CD4-positive, alpha-beta T cell (primary cell): ENCODE measurements at regions not wholly inside any gene's neighbourhood (a gene's known extent, or its start where the extent isn't known, plus 50 kb on each side); places are given as distances from the start of the nearest gene placed in this dataset.

ENCODE experiments used
- ATAC-seq: fragments of 200-7000 bp; cut with Tn5 transposase; one replicate; pipeline ENCODE4 v1.10.0; 2022; ENCODE audit warnings: mild to moderate bottlenecking; ENCODE audit not compliant: poor library complexity
- CTCF ChIA-PET: fragments of 350-600 bp; sonication (Branson Sonifier 250); formaldehyde crosslinking; loops from one replicate; lab custom pipeline; 2021; ENCODE audit warnings: antibody characterized with exemption, inconsistent platforms; lab: Charles Lee
- POLR2A ChIA-PET: fragments of 350-600 bp; sonication (Branson Sonifier 250); formaldehyde crosslinking; loops from one replicate; lab custom pipeline; 2021; ENCODE audit warnings: antibody characterized with exemption, inconsistent platforms; lab: Charles Lee
- DNase-seq, 14 experiments: peaks; one replicate each; pipeline ENCODE4 v3.0.0-alpha.2; 2013 to 2020; ENCODE audit warnings: mixed read lengths in 2 of 14
- H3K27ac ChIP-seq, 2 donors: one replicate each; pipeline versions ENCODE4 v1.5.1 to v1.7.0; 2013; ENCODE audit warnings: low read length in 2 of 2, low read depth in 1 of 2, mild to moderate bottlenecking in 1 of 2
- H3K27me3 ChIP-seq, 2 experiments: 1 replicate in 1 of 2; 2 replicates in 1 of 2; pipeline versions ENCODE4 v1.6.1 to v1.7.0; 2013; ENCODE audit warnings: low read length in 2 of 2, control low read depth in 1 of 2, mild to moderate bottlenecking in 1 of 2, moderate library complexity in 1 of 2; ENCODE audit not compliant: insufficient read depth in 2 of 2, control insufficient read depth in 1 of 2
- H3K36me3 ChIP-seq: one replicate; pipeline ENCODE4 v1.6.1; 2013; ENCODE audit warnings: low read length, control low read depth; ENCODE audit not compliant: insufficient read depth
- H3K4me1 ChIP-seq: one replicate; pipeline ENCODE4 v1.6.1; 2013; ENCODE audit warnings: low read length, control low read depth; ENCODE audit not compliant: insufficient read depth
- H3K4me3 ChIP-seq: one replicate; pipeline ENCODE4 v1.5.1; 2013; ENCODE audit warnings: mild to moderate bottlenecking, low read length, moderate library complexity
- H3K9me3 ChIP-seq, 2 experiments: 1 replicate in 1 of 2; 2 replicates in 1 of 2; pipeline versions ENCODE4 v1.6.1 to v1.7.0; 2013; ENCODE audit warnings: low read length in 2 of 2, mild to moderate bottlenecking in 2 of 2, control low read depth in 1 of 2, moderate library complexity in 1 of 2; ENCODE audit not compliant: control insufficient read depth in 1 of 2, insufficient read depth in 1 of 2
- H3K27ac Mint-ChIP-seq: one replicate; pipeline ENCODE4 v1.8.0; 2020; ENCODE audit warnings: mixed read lengths
- H3K27me3 Mint-ChIP-seq: one replicate; pipeline ENCODE4 v1.8.0; 2021; ENCODE audit warnings: mixed read lengths
- H3K36me3 Mint-ChIP-seq: one replicate; pipeline ENCODE4 v1.8.0; 2021; ENCODE audit warnings: low read depth, mixed read lengths
- H3K4me1 Mint-ChIP-seq: one replicate; pipeline ENCODE4 v1.8.0; 2021; ENCODE audit warnings: low read depth, mixed read lengths
- H3K4me3 Mint-ChIP-seq: one replicate; pipeline ENCODE4 v1.8.0; 2020; ENCODE audit warnings: mild to moderate bottlenecking, mixed read lengths
- H3K9me3 Mint-ChIP-seq: one replicate; pipeline ENCODE4 v1.8.0; 2020; ENCODE audit warnings: mixed read lengths
- intact Hi-C, 2 experiments: fragments of 100-400 bp; cut with DNase I in 1 of 2; cut with micrococcal nuclease in 1 of 2; formaldehyde crosslinking; loops; one replicate each; pipeline versions ENCODE4 v1.15.1 to v1.9.0; 2023 to 2025; cut with DNase I, micrococcal nuclease
- TF ChIP-seq, protein P1 (sequence below): fragments of 200-600 bp; IDR thresholded peaks from one replicate; pipeline ENCODE4 v1.8.0; 2022; ENCODE audit warnings: antibody characterized with exemption, mild to moderate bottlenecking

DNA sequence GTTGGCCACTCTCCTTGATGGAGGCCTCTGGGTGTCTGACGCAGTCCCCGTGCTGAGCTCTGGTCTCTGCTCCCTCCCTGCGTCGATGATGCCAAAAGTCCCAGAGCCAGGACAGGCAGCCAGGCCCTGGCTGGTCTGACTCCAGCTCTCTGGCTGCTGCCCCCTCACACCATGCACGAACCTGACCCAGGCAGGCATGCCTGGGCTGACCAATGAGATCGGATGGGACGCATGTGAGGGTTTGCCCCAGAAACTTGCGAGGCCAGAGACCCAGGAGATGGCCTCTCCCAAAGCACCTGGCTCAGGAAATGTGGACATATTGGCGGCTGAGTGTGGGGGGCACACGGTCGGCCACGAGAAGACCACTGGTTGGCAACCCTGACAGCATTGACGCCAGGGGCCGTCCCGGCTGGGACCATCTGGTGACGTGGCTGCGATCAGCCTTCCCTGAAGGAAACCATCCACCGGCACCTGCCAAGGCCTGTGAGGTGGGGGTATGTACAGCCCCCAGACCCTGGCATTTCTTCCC, 51.2 kb upstream of the FRMD1 start:
- CTCF ChIA-PET: no interaction called here
- Mint-ChIP-seq H3K9me3 (no peaks in the 10 kb centered on the region), H3K4me1 (no peaks in the 10 kb centered on the region), H3K4me3 (no peak overlapping the region), H3K36me3 (no peaks in the 10 kb centered on the region), H3K27ac (no peak overlapping the region), H3K27me3 (peaks cover 16% of the 10 kb centered on the region)
- Histone ChIP-seq H3K9me3 (peaks cover 0 to 30% of the 10 kb centered on the region in 2 experiments), H3K4me3 (no peak overlapping the region), H3K36me3 (no peaks in the 10 kb centered on the region), H3K27ac (no peak overlapping the region), H3K4me1 (no peaks in the 10 kb centered on the region), H3K27me3 (peaks cover 12 to 15% of the 10 kb centered on the region in 2 experiments)
- TF ChIP-seq, protein P1, sequence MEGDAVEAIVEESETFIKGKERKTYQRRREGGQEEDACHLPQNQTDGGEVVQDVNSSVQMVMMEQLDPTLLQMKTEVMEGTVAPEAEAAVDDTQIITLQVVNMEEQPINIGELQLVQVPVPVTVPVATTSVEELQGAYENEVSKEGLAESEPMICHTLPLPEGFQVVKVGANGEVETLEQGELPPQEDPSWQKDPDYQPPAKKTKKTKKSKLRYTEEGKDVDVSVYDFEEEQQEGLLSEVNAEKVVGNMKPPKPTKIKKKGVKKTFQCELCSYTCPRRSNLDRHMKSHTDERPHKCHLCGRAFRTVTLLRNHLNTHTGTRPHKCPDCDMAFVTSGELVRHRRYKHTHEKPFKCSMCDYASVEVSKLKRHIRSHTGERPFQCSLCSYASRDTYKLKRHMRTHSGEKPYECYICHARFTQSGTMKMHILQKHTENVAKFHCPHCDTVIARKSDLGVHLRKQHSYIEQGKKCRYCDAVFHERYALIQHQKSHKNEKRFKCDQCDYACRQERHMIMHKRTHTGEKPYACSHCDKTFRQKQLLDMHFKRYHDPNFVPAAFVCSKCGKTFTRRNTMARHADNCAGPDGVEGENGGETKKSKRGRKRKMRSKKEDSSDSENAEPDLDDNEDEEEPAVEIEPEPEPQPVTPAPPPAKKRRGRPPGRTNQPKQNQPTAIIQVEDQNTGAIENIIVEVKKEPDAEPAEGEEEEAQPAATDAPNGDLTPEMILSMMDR: no peak
- intact Hi-C loops: no loop called here
- ATAC-seq: no peak
- POLR2A ChIA-PET: no interaction called here
- no peak for DNase-seq

DNA sequence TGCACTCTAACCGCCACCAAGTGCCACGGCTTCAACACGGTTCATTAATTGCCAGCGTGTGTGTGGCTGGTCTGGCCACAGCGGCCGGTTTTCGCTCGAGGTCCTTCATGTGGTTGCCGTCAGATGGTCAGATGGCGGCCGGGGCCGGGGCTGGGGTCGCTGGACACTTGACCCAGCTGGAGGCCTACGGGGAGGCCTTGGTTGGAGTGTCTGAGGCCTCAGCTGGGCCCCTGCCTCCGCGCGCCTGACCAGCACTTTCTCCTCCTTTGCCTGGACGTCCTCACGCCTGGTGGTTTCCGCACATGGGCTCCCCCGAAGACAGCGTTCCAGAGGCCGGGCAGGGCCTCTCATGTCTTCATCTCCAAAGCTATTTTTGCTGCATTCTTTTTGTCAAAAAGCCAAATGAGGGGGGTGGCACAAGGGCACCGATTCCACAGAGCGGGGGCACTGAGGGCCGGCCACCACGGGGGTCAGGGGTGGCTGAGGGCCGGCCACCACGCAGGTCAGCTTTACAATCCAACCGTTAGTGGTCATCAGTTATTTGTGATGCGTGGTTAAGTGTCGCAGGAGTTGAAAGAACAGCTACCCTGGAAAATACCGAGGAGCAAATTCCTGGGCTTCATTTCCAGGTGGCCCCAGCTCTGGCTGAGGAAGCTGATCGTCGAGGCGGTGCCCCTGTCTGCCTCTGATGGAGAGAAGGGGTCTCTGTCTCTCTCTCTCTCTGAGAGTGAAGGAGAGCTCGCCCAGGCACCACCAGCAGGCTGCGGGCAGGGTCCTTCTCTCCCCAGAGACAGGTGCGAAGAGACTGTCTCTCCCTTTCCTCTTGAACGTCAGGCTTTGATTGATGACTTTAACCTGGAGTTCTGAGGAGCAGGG, 50.5 kb upstream of the FRMD1 start:
- H3K4me3 ChIP-seq: no peak overlapping the region
- ATAC-seq: no peak
- no peak overlapping the region for H3K27ac ChIP-seq
- H3K27ac Mint-ChIP-seq: no peak overlapping the region
- no peaks in the 10 kb centered on the region for H3K4me1 Mint-ChIP-seq
- H3K27me3 ChIP-seq: peaks cover 12 to 15% of the 10 kb centered on the region in 2 experiments
- no peak for DNase-seq
- H3K36me3 ChIP-seq: no peaks in the 10 kb centered on the region
- ChIA-PET CTCF (no interaction called here), POLR2A (no interaction called here)
- TF ChIP-seq, protein P1: no peak
- H3K4me1 ChIP-seq: no peaks in the 10 kb centered on the region
- H3K9me3 Mint-ChIP-seq: no peaks in the 10 kb centered on the region
- H3K4me3 Mint-ChIP-seq: no peak overlapping the region
- H3K27me3 Mint-ChIP-seq: peaks cover 16% of the 10 kb centered on the region
- intact Hi-C loops: no loop called here
- no peaks in the 10 kb centered on the region for H3K36me3 Mint-ChIP-seq
- H3K9me3 ChIP-seq: peaks cover 0 to 24% of the 10 kb centered on the region in 2 experiments

DNA sequence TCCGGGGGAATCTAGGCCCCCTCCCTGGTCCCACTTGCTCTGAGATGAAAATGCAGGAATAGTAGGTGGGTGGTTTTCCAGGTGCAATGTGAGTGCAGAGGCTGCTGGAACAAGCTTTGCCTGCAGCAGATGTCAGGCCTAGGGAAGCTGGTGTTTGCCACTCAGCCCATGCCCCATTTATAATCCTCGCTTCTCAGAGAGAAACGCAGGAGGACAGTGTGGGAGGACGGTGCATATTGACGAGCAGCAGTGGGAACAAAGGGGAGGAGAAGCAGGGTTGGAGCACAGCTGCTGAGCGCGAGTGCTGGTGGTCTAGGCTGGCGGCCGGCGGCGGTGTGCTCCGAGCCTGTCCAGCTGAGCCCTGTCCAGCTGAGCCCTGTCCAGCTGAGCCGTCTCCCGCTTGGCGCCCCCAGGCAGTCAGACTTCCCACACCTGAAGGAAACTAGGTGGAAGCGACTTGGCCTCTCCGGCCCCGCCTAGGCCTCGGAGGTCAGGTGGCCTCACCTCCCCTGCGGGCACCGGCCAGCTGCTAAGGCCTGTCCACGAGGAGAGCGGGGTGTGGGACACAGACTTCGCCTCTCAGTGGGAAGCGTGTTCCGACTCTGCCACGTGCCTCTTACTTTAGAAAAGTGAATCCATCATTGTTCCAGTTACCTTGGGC, 49.7 kb upstream of the FRMD1 start:
- intact Hi-C loops: no loop called here
- H3K27me3 ChIP-seq: peaks cover 12 to 15% of the 10 kb centered on the region in 2 experiments
- DNase-seq (no peak), ATAC-seq (no peak)
- TF ChIP-seq, protein P1: no peak
- POLR2A ChIA-PET: no interaction called here
- H3K27ac ChIP-seq: no peak overlapping the region
- no peaks in the 10 kb centered on the region for H3K9me3 Mint-ChIP-seq
- H3K36me3 ChIP-seq: no peaks in the 10 kb centered on the region
- H3K27ac Mint-ChIP-seq: no peak overlapping the region
- CTCF ChIA-PET: no interaction called here
- H3K4me3 Mint-ChIP-seq: no peak overlapping the region
- H3K27me3 Mint-ChIP-seq: peaks cover 16% of the 10 kb centered on the region
- H3K9me3 ChIP-seq: peaks cover 0 to 21% of the 10 kb centered on the region in 2 experiments
- H3K4me3 ChIP-seq: no peak overlapping the region
- no peaks in the 10 kb centered on the region for H3K36me3 Mint-ChIP-seq
- H3K4me1 ChIP-seq: no peaks in the 10 kb centered on the region
- H3K4me1 Mint-ChIP-seq: no peaks in the 10 kb centered on the region
